ENCODE measurements at regions not wholly inside any gene's neighbourhood (a gene's known extent, or its start where the extent isn't known, plus 50 kb on each side); places are given as distances from the start of the nearest gene placed in this dataset.

DNA sequence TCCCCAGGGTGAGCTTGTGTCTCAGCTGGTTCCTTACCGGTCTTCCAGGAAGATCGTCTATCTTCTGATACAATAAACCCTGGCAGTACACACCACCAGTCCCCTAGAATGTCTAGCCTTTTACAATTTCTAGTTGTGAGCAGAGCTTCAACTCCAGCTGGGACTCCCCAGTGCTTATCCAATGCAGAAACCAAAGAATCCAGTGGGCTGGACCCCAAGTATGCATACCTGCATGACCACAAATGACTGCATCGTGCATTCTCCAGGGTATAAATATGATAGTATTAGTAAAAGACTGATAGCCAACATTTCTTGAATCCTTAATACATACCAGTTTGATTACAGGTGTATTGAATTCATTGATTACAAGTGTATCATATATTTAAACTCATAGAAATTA lies 176.0 kb downstream of the SATB1 start:
- DNase-seq: no peak
- no peaks in the 10 kb centered on the region for H3K9me3 ChIP-seq
- WGBS, 2 donors (ENCODE audit: low coverage in 1 of 2): 90% methylated on average over 3 of the region's 3 CpGs
- no peaks in the 10 kb centered on the region for H3K27me3 ChIP-seq
- intact Hi-C loops (cut with DNase I; ENCODE audit: low total_unique reads): no loop called here
- in situ Hi-C loops (cut with MboI; ENCODE audit: low pct_ligation_motif_present in 1 of 4, low pct_unique_long_range_greater_than_20kb in 1 of 4, low sequenced_read_pairs in 3 of 4): no loop called here
- H3K4me3 ChIP-seq: no peak overlapping the region
- no peaks in the 10 kb centered on the region for H3K4me1 ChIP-seq
- TF ChIP-seq POLR2A (IDR thresholded peaks at IDR 0.05) (no peak), POLR2AphosphoS5 (IDR thresholded peaks at IDR 0.05) (no peak), EP300 (IDR thresholded peaks at IDR 0.05; ENCODE audit: low read depth) (no peak), CTCF (IDR thresholded peaks at IDR 0.05) (no peak)
- H3K36me3 ChIP-seq: no peaks in the 10 kb centered on the region
- no peak overlapping the region for H3K27ac ChIP-seq

DNA sequence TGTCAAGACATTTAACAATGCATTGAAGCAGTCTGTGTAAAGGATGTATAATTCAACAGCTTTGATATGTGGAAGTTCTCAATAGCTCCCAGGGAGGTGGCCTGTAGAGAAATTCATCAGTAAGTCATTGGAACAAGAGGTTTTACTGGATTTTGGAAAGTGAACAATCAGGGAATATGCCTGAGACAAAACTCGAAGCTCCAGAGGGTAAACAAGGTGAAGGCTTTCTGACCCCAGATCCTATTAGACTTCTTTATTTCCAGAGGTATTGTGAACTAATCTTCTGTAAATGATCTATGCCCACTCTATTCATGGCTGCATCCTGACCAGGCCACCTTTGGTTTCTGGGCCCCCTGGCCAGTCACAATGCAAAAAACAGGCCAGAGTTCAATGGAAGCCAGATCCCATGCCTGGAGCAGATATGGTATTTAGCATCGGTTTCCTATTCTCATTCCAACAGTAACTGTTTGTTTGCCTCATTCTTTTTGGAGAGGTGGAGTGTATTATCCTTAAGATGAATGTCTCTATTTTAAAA lies 177.3 kb downstream of the SATB1 start:
- no peaks in the 10 kb centered on the region for H3K9me3 ChIP-seq
- TF ChIP-seq CTCF (IDR thresholded peaks at IDR 0.05) (no peak), EP300 (IDR thresholded peaks at IDR 0.05; ENCODE audit: low read depth) (no peak), POLR2A (IDR thresholded peaks at IDR 0.05) (no peak)
- H3K4me3 ChIP-seq: no peak overlapping the region
- in situ Hi-C loops (cut with MboI; ENCODE audit: low pct_ligation_motif_present in 1 of 4, low pct_unique_long_range_greater_than_20kb in 1 of 4, low sequenced_read_pairs in 3 of 4) (no loop called here), intact Hi-C loops (cut with DNase I; ENCODE audit: low total_unique reads) (no loop called here)
- H3K27ac ChIP-seq: no peak overlapping the region
- H3K4me1 ChIP-seq: no peaks in the 10 kb centered on the region
- no peaks in the 10 kb centered on the region for H3K36me3 ChIP-seq
- 58 to 62% methylated on average over 2 of the region's 2 CpGs for WGBS, 2 donors (ENCODE audit: low coverage in 1 of 2)
- DNase-seq: no peak
- no peaks in the 10 kb centered on the region for H3K27me3 ChIP-seq

DNA sequence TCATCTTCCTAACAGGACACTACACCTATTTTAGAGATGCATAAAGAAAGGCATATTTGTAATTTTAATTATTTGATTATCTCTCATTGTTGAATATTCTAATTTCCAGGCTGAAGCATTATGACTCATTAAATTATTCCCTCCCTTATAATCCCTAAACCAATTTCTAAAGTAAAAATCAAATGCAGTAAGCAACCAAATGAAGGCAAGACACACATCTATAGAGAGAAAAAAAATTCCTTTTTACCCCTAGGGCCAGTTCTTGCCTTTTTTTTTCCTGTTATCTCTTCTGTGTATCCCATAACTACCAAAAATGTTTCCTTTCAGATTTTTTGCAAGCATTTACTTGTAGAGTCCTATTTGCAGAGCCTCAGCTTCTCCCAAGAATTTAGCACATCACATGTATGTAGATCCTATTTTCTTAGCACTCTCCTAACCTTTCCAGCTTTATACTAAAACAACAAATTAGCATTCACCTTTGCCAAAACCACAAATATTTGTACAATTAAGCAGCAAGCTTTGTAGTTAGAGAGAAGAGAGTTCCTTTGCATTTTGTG lies 177.9 kb downstream of the SATB1 start:
- TF ChIP-seq POLR2A (IDR thresholded peaks at IDR 0.05) (no peak), CTCF (IDR thresholded peaks at IDR 0.05) (no peak), POLR2AphosphoS5 (IDR thresholded peaks at IDR 0.05) (no peak), EP300 (IDR thresholded peaks at IDR 0.05; ENCODE audit: low read depth) (no peak)
- H3K36me3 ChIP-seq: no peaks in the 10 kb centered on the region
- H3K4me1 ChIP-seq: no peaks in the 10 kb centered on the region
- H3K27ac ChIP-seq: no peak overlapping the region
- no peaks in the 10 kb centered on the region for H3K9me3 ChIP-seq
- intact Hi-C loops (cut with DNase I; ENCODE audit: low total_unique reads) (no loop called here), in situ Hi-C loops (cut with MboI; ENCODE audit: low pct_ligation_motif_present in 1 of 4, low pct_unique_long_range_greater_than_20kb in 1 of 4, low sequenced_read_pairs in 3 of 4) (no loop called here)
- DNase-seq: no peak
- no peak overlapping the region for H3K4me3 ChIP-seq
- no peaks in the 10 kb centered on the region for H3K27me3 ChIP-seq

- in situ Hi-C loops (cut with MboI; ENCODE audit: low pct_ligation_motif_present in 1 of 4, low pct_unique_long_range_greater_than_20kb in 1 of 4, low sequenced_read_pairs in 3 of 4) (no loop called here), intact Hi-C loops (cut with DNase I; ENCODE audit: low total_unique reads) (no loop called here)
- Histone ChIP-seq H3K4me3 (no peak overlapping the region), H3K27ac (no peak overlapping the region), H3K36me3 (no peaks in the 10 kb centered on the region), H3K4me1 (no peaks in the 10 kb centered on the region), H3K27me3 (no peaks in the 10 kb centered on the region), H3K9me3 (no peaks in the 10 kb centered on the region)
- no peak for TF ChIP-seq CTCF (IDR thresholded peaks at IDR 0.05)
- no peak for TF ChIP-seq POLR2A (IDR thresholded peaks at IDR 0.05)
- 63% methylated on average over 7 of the region's 7 CpGs; no CpG with 5 or more reads in 1 of the 2 donors for WGBS, 2 donors (ENCODE audit: low coverage in 1 of 2)
- DNase-seq: no peak
Measured at GRCh38 chr3:18246336-18247060, 178.6 kb downstream of the SATB1 start.
